GM18868 (cell line): ENCODE measurements at regions not wholly inside any gene's neighbourhood (a gene's known extent, or its start where the extent isn't known, plus 50 kb on each side); places are given as distances from the start of the nearest gene placed in this dataset.
"Not testable (repeated sequence)": the region's sequence is repeated elsewhere in the genome, so short reads cannot be mapped to it uniquely, and the experiment has no call there.

Experiments
- ATAC-seq: cut with Tn5 transposase; IDR thresholded peaks from one replicate; pipeline ENCODE4 v1.9.1; 2021; ENCODE audit warnings: mild to moderate bottlenecking, moderate library complexity; ENCODE audit not compliant: unreplicated experiment

DNA sequence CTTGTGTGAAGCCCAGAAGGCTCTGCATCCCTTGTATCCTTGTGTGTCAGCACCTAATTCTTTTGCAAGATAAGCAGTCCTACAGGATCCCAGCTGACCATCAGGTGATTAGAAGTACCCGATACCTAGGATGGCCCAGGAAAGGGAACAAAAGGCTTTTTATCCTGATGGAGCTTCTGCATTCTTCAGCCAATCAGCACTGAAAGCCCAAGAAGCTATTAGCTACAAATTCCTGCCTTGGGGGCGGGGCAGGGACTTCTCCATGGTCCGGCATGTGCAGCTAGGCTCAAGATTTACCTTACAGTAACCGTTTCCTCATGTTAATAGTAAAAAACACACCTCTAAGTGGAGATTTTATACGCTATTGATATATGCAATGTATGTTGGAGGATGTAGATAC, 264.6 kb upstream of the THUMPD2 start:
- no peak for ATAC-seq

DNA sequence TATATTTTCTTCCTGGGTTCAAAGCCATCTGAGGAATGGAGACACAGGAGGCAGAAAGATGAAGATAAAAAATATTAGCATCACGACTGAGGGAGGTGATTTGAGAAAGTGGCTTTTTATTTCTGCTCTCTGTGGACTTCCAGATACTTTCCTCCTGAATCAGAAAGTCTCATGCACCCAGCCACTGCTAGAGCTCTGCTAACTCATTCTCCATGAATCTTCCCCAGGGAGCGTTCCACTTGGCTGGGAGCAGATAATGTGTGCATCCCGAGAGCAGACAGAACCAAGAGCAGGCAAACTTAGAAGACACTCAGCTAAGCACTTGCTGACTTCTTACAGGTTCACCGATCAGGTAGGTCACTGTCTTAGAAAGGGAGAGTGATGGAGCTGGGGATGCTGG, 264.1 kb upstream of the THUMPD2 start:
- no peak for ATAC-seq

GRCh38 chr2:40041422-40042382, 262.6 kb upstream of the THUMPD2 start:
- no peak for ATAC-seq

GRCh38 chr2:40039549-40039948, 260.5 kb upstream of the THUMPD2 start:
- no peak for ATAC-seq

GRCh38 chr2:40038646-40039045, 259.6 kb upstream of the THUMPD2 start:
- no peak for ATAC-seq

GRCh38 chr2:40037303-40037702, 258.2 kb upstream of the THUMPD2 start:
- ATAC-seq: no peak

DNA sequence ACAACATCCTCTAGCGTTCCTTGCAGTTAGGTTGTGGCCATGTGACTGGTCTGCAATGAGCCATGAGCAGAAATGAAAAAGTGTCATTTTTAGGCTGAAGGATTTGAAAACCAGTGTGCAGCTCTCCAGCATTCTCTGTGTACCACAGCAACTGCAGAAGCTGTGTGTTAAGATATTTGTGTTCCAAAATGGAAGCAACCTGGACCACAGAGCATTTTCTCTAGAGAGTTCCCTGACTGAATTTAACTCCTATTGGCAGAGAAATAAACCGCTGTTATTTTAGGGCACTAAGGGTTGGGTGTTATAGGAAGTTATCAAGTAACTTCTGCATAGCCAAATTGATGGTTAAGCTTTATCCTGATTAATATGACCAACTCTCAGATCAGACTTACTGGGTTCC, 257.2 kb upstream of the THUMPD2 start:
- no peak for ATAC-seq

GRCh38 chr2:40034801-40035200, 255.7 kb upstream of the THUMPD2 start:
- no peak for ATAC-seq

DNA sequence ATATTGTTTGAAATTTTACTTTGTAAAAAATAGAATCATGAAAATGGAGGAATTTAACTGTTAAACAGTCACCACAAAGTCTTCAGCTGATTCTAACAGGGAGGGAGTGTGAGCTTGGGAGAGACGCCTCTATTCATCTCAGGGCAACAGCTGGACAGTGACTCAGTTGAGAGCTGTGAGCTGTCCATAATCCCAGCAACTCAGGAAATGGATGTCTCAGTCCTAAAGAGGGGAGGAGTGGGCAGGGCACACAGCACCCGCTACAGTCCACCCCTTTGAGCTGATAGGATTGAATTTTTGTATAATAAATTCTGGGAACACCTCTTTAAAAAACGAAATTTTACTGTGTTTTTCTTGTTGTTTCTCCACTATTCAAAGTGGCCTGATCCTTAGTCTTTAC, 255.1 kb upstream of the THUMPD2 start:
- no peak for ATAC-seq

DNA sequence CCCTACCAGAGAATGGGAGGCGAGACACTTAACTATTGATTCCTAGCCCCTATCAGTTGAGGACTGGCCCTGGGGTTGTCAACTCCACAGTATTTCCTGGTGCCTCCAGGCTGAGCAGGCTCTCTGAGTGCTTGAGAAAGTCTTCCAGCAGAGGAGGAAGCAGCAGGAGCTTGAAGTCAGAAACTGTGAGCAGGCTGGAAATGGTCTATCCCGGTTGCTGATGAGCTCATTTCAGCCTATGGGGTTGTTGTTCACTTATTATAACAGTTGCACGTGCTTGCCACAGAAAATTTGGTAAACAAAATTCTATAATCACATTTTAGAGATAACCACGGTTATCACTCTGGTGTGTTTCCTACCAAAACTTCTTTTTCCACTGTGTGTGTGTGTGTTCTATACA, 254.7 kb upstream of the THUMPD2 start:
- no peak for ATAC-seq

DNA sequence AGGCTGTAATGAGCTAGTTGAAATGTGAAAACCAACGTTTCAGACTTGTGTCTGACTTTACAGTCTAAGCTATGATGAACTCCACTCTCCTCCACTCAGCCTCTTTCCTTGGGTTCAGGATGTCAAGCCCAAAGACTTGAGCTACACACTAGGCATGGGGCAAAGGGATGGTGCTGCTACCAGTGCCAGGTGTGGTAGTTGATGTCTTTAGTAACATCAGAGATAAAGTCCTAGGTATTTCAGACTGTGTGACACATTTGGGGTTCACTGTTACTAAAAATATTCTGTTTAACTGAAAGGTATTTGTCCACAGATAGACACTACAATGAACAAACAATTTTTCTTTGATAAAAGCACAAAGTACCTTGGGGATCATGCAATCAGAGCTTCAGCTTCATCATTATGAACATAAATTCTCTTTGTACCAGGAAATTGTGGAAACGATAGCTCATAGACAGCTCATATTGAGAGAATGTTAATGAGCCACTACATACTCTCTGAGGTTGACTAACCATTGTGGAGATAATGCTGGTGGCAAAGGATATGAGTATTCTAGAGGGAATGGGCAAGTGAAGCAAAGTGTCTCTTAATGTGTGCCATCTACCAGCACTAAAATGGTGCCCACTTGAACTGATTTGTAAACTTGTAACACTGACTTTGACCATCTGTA, 253.7 kb upstream of the THUMPD2 start:
- no peak for ATAC-seq

DNA sequence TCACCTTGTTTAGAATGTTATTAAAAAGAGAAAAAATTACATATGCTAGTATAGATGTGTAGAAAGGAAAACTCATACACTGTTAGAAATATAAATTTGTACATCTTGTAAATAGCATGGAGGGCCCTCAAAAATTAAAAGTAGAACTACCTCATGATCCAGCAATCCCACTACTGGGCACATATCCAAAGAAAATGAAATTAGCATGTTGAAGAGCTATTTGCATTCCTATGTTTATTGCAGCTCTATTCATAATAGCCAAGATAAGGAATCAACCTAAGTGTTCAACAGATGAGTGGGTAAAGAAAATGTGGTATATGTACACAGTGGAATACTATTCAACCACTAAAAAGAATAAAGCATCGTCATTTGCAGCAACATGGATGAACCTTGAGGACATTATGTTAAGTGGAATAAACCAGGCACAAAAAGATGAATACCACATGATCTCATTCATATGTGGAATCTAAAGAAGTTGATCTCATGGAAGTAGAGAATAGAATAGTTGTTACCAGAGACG, 251.5 kb upstream of the THUMPD2 start:
- no peak for ATAC-seq

DNA sequence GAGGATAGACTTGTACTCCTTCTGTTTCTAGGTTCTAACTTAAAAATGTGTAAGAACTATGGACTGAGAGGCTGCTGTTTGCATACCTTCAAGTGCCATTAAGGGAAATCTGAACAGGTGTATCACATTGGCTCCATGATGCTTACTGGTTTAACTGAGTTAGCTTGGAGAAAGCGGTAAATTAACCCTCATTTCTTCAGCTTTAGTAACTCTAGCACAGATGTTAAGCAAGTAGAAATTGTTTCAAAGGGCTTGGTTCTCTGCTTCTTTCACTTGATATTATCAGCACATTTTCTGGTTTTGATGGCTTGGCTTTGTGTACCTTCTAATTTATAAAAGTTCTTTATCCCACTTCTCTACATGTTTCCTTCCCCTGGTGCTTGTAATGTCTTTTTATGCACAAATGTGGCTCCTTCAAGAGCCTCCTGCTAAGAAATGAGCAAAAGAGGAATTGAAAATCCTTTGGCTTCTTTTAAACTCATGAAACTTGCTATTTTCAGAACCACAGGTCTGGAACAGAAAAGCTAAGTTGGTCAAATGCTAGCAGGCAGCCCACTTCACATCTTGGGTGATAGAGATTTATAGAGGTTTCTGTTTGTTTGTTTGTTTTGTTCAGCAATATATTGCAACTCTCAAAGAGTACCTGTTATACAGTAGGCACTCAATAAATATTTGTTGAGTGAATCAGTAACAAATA, 249.9 kb upstream of the THUMPD2 start:
- peak; percentile 87 for ATAC-seq

DNA sequence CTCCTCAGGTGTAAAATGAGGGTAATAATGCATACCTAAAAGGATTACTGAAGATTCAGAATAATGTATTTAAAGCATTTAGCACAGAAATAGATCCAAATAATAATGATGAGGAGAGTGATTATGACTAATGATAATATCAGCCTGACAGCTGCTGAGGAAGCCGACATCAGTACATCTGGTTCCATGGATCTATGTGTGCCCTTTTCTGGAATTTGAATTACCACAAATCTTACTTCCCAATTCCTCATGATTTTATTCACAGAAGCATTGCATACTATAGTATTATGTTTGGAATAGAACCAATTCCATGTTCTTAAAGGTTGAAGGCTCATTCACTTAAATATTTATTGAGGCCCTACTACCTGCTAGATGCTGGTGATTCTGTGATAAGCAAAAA, 248.9 kb upstream of the THUMPD2 start:
- no peak for ATAC-seq

GRCh38 chr2:40025276-40025675, 246.2 kb upstream of the THUMPD2 start:
- ATAC-seq: not testable (repeated sequence)

- no peak for ATAC-seq
Observed at GRCh38 chr2:40020997-40021396, 241.9 kb upstream of the THUMPD2 start.

GRCh38 chr2:40016151-40016885, 237.3 kb upstream of the THUMPD2 start:
- no peak for ATAC-seq

DNA sequence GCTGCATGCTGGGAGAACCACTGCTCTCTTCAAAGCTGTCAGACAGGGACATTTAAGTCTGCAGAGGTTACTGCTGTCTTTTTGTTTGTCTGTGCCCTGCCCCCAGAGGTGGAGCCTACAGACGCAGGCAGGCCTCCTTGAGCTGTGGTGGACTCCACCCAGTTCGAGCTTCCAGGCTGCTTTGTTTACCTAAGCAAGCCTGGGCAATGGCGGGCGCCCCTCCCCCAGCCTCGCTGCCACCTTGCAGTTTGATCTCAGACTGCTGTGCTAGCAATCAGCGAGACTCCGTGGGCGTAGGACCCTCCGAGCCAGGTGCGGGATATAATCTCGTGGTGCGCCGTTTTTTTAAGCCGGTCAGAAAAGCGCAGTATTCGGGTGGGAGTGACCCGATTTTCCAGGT, 234.9 kb upstream of the THUMPD2 start:
- ATAC-seq: not testable (repeated sequence)

- ATAC-seq: no peak
Observed at GRCh38 chr2:40004336-40004735, 225.3 kb upstream of the THUMPD2 start.

GRCh38 chr2:40002339-40002738, 223.3 kb upstream of the THUMPD2 start:
- ATAC-seq: no peak

- no peak for ATAC-seq
Observed at GRCh38 chr2:39999864-40000263, 220.8 kb upstream of the THUMPD2 start.
